ENCODE measurements at regions not wholly inside any gene's neighbourhood (a gene's known extent, or its start where the extent isn't known, plus 50 kb on each side); places are given as distances from the start of the nearest gene placed in this dataset.

DNA sequence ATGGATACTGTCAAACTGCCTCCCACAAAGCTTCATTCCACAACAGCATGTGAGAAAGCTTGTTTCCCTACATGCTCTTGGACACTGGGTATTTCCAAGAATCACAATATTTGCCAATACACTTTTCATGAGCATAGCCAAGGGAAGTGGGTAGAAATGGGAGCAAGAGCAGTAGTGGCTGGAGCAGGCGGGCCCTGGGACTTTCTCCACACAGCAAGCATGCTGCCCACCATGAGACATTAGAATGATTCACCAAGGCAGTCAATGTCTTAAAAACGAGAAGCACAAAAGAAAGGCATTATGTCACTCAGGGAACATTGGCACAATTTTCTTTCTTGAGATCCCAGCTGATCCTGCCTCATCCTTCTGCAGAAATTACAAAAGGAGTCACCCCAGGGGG is 371.6 kb upstream of the RUNX1 start:
- Histone ChIP-seq H3K9me3 (ENCODE audit: low read length) (no peaks in the 10 kb centered on the region; the same call in 1 of the 2 replicates), H3K9ac (ENCODE audit: insufficient read depth, low read depth, low read length) (no peak overlapping the region), H3K27ac (ENCODE audit: extremely low read length, insufficient read depth, low read length) (no peak overlapping the region), H3K4me1 (ENCODE audit: insufficient read depth, low read length) (no peaks in the 10 kb centered on the region), H3K36me3 (replicated peaks in 1 of 2; ENCODE audit: control insufficient read depth in 1 of 2, insufficient read depth in 2 of 2, low read length in 2 of 2) (no peaks in the 10 kb centered on the region), H4K20me1 (ENCODE audit: insufficient read depth, low read length) (no peaks in the 10 kb centered on the region), H3K79me2 (ENCODE audit: insufficient read depth, low read length) (no peaks in the 10 kb centered on the region), H3K4me3 (replicated peaks in 1 of 3; ENCODE audit: insufficient read depth in 1 of 3, low read depth in 2 of 3, low read length in 3 of 3) (no peak overlapping the region), H3K27me3 (ENCODE audit: control insufficient read depth in 1 of 2, insufficient read depth in 2 of 2, low read length in 2 of 2) (no peaks in the 10 kb centered on the region), H2AFZ (ENCODE audit: low read length) (no peak overlapping the region), H3K4me2 (ENCODE audit: low read depth, low read length) (no peak overlapping the region)
- DNase-seq (ENCODE audit: low spot score), result no peak
- WGBS (ENCODE audit: low lambda C conversion rate), result 17% methylated on average over 2 of the region's 2 CpGs
- TF ChIP-seq ZKSCAN1 (IDR thresholded peaks at IDR 0.05; ENCODE audit: low read length) (no peak), ZNF484 (CRISPR knock-in tag; IDR thresholded peaks at IDR 0.05; ENCODE audit: borderline replicate concordance, low read depth) (no peak), CENPX (CRISPR knock-in tag; IDR thresholded peaks at IDR 0.05) (no peak), ZFAT (CRISPR knock-in tag; conservative IDR thresholded peaks at IDR 0.05) (no peak), SNAPC4 (CRISPR knock-in tag; IDR thresholded peaks at IDR 0.05) (no peak), KAT8 (CRISPR knock-in tag; IDR thresholded peaks at IDR 0.05) (no peak)
- in situ Hi-C loops (cut with HindIII; ENCODE audit: extremely low pct_ligation_motif_present, low pct_unique_long_range_greater_than_20kb) (loop anchor here (25.0 kb wide), 1 partner anchor 683 kb away; no protein-coding TSS in a partner anchor), intact Hi-C loops (cut with micrococcal nuclease; ENCODE audit: unreplicated experiment) (no loop called here)
- FAIRE-seq, result no peak
- no peak for ATAC-seq
- BruUV-seq (replicated peaks), result no TSS peak
- ChIA-PET CTCF (ENCODE audit: low intra/inter-chr PET ratio, low total read pairs) (no interaction called here), POLR2A (no interaction called here)

Data from HepG2 (cell line).